ENCODE measurements at regions not wholly inside any gene's neighbourhood (a gene's known extent, or its start where the extent isn't known, plus 50 kb on each side); places are given as distances from the start of the nearest gene placed in this dataset.

DNA sequence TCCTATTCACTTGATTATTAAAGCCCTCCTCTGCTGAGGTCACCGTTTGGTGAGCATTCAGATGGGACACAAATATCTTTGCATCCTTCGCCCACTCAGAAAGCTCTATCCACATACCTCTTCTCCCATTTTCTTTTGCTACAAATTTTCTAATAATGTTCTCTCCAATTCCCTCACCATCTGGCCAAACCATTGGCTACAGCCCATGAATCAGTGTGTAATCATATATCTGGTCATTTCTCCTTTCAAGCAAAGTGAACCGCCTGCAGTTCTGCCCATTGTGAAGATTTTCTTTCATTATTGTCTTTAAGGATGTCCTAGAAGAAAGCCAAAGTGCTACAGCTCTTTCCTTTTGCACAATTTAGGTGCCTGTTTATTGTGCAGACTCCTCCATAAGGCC, 54.2 kb upstream of the DAPK1 start:
- Histone ChIP-seq H3K27ac (no peak overlapping the region), H3K36me3 (ENCODE audit: insufficient read depth in 1 of 2, low read depth in 1 of 2) (no peaks in the 10 kb centered on the region), H3K4me3 (no peak overlapping the region), H3K27me3 (ENCODE audit: insufficient read depth in 3 of 3, low read length in 2 of 3) (no peaks in the 10 kb centered on the region), H3K9me3 (no peaks in the 10 kb centered on the region), H3K4me1 (no peaks in the 10 kb centered on the region)
- ATAC-seq = no peak
- no peak for DNase-seq
- intact Hi-C loops (cut with DNase I) = no loop called here
- WGBS, 3 donors = 83 to 91% (median 85%) methylated on average over 3 of the region's 3 CpGs
- TF ChIP-seq, protein P1, sequence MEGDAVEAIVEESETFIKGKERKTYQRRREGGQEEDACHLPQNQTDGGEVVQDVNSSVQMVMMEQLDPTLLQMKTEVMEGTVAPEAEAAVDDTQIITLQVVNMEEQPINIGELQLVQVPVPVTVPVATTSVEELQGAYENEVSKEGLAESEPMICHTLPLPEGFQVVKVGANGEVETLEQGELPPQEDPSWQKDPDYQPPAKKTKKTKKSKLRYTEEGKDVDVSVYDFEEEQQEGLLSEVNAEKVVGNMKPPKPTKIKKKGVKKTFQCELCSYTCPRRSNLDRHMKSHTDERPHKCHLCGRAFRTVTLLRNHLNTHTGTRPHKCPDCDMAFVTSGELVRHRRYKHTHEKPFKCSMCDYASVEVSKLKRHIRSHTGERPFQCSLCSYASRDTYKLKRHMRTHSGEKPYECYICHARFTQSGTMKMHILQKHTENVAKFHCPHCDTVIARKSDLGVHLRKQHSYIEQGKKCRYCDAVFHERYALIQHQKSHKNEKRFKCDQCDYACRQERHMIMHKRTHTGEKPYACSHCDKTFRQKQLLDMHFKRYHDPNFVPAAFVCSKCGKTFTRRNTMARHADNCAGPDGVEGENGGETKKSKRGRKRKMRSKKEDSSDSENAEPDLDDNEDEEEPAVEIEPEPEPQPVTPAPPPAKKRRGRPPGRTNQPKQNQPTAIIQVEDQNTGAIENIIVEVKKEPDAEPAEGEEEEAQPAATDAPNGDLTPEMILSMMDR (IDR thresholded peaks at IDR 0.05) = no peak

DNA sequence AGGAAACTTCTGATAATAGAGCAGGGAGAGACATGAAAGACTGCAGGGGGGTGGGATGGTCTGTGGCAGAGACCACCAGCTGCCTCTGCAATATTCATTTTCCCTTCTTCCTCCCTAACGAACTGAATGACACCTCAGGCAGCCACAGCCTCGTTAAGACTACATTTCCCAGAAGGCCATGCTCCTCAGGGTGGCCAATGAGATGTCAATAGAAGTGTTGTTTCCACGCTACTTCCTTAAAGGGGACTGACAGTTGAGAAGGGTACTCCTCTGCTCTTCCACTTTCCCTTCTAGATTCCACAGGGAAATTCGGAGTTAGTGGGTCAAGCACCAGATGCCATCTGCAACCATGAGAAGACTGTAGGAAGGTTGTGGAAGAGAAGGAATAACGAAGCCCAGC, 52.0 kb upstream of the DAPK1 start:
- Histone ChIP-seq H3K9me3 (no peaks in the 10 kb centered on the region), H3K27ac (no peak overlapping the region), H3K4me1 (no peaks in the 10 kb centered on the region), H3K36me3 (ENCODE audit: insufficient read depth in 1 of 2, low read depth in 1 of 2) (no peaks in the 10 kb centered on the region), H3K4me3 (peak overlapping the region; percentile 39), H3K27me3 (ENCODE audit: insufficient read depth in 3 of 3, low read length in 2 of 3) (no peaks in the 10 kb centered on the region)
- DNase-seq = peak in 1 of 2 donors; percentile 51
- intact Hi-C loops (cut with DNase I) = no loop called here
- TF ChIP-seq, protein P1 (IDR thresholded peaks at IDR 0.05) = no peak
- ATAC-seq = peak in 3 of 4 donors; percentile 49 to 90 (median 86)
- 22 to 33% (median 26%) methylated on average over 5 of the region's 5 CpGs for WGBS, 3 donors

- DNase-seq (no peak), ATAC-seq (no peak)
- no peaks in the 10 kb centered on the region for H3K36me3 ChIP-seq (ENCODE audit: insufficient read depth in 1 of 2, low read depth in 1 of 2)
- 80 to 91% (median 81%) methylated on average over 4 of the region's 4 CpGs for WGBS, 3 donors
- no peaks in the 10 kb centered on the region for H3K4me1 ChIP-seq
- H3K9me3 ChIP-seq = no peaks in the 10 kb centered on the region
- no peak overlapping the region for H3K4me3 ChIP-seq
- no peak overlapping the region for H3K27ac ChIP-seq
- intact Hi-C loops (cut with DNase I) = no loop called here
- H3K27me3 ChIP-seq (ENCODE audit: insufficient read depth in 3 of 3, low read length in 2 of 3) = no peaks in the 10 kb centered on the region
- TF ChIP-seq, protein P1 (IDR thresholded peaks at IDR 0.05) = no peak
Measured at GRCh38 chr9:87446527-87446926, 51.1 kb upstream of the DAPK1 start.

GRCh38 chr9:87447547-87448432, 49.9 kb upstream of the DAPK1 start:
- DNase-seq (no peak), ATAC-seq (no peak)
- Histone ChIP-seq H3K9me3 (no peaks in the 10 kb centered on the region), H3K27ac (no peak overlapping the region), H3K27me3 (ENCODE audit: insufficient read depth in 3 of 3, low read length in 2 of 3) (no peaks in the 10 kb centered on the region), H3K36me3 (ENCODE audit: insufficient read depth in 1 of 2, low read depth in 1 of 2) (no peaks in the 10 kb centered on the region), H3K4me1 (no peaks in the 10 kb centered on the region), H3K4me3 (no peak overlapping the region)
- TF ChIP-seq, protein P1 (IDR thresholded peaks at IDR 0.05) = no peak
- WGBS, 3 donors = 45 to 57% (median 46%) methylated on average over 11 of the region's 11 CpGs
- intact Hi-C loops (cut with DNase I) = no loop called here

Data from psoas muscle (tissue), 7 donors.